Esophagus muscularis mucosa (tissue), 4 donors: ENCODE measurements at regions not wholly inside any gene's neighbourhood (a gene's known extent, or its start where the extent isn't known, plus 50 kb on each side); places are given as distances from the start of the nearest gene placed in this dataset.

Experiments
- CTCF ChIP-seq, 3 experiments: fragments of 200-600 bp in 2 of 3; fragments of 450-650 bp in 1 of 3; sonication (generic) in 2 of 3; IDR thresholded peaks; one replicate each; pipeline ENCODE4 v1.5.1; 2017 to 2019; ENCODE audit warnings: antibody characterized with exemption in 3 of 3, mild to moderate bottlenecking in 2 of 3, moderate library complexity in 1 of 3
- EP300 ChIP-seq: sonication (generic); formaldehyde crosslinking; IDR thresholded peaks from one replicate; pipeline ENCODE4 v1.6.1; 2017; ENCODE audit warnings: antibody characterized with exemption
- POLR2A ChIP-seq: fragments of 450-650 bp; IDR thresholded peaks from one replicate; pipeline ENCODE4 v1.6.1; 2017; ENCODE audit warnings: antibody characterized with exemption, moderate library complexity, mild to moderate bottlenecking, low read depth
- POLR2AphosphoS5 ChIP-seq, 2 donors: sonication (generic); formaldehyde crosslinking; IDR thresholded peaks; one replicate each; pipeline ENCODE4 v1.6.1; 2017; ENCODE audit warnings: antibody characterized with exemption in 2 of 2

- TF ChIP-seq EP300 = no peak
- TF ChIP-seq CTCF (IDR thresholded peaks at IDR 0.05) = no peak
- no peak for TF ChIP-seq POLR2A
- TF ChIP-seq POLR2AphosphoS5 (IDR thresholded peaks at IDR 0.05) = no peak
These were observed 925.5 kb downstream of the GATA3 start for GRCh38 chr10:8979976-8980375.
